Thoracic aorta (tissue), 2 donors: ENCODE measurements at regions not wholly inside any gene's neighbourhood (a gene's known extent, or its start where the extent isn't known, plus 50 kb on each side); places are given as distances from the start of the nearest gene placed in this dataset.

Experiments
- ATAC-seq: fragments of 150-250 bp; one replicate; pipeline ENCODE4 v1.8.0; 2017; ENCODE audit warnings: low read depth; ENCODE audit not compliant: insufficient number of reproducible peaks, low FRiP score
- DNase-seq: peaks from one replicate; pipeline ENCODE4 v3.0.0-alpha.2; 2020; ENCODE audit warnings: low spot score
- H3K27ac ChIP-seq, 2 donors: fragments of 200-600 bp; sonication (generic); 1 replicate in 1 of 2; 2 replicates in 1 of 2; pipeline ENCODE4 v1.5.1; 2016; ENCODE audit warnings: mild to moderate bottlenecking in 2 of 2, moderate library complexity in 2 of 2
- H3K27me3 ChIP-seq: fragments of 200-600 bp; sonication (generic); replicated peaks from 2 replicates; pipeline ENCODE4 v1.6.0; 2016; ENCODE audit warnings: mild to moderate bottlenecking; ENCODE audit not compliant: insufficient read depth
- H3K36me3 ChIP-seq: fragments of 200-600 bp; sonication (generic); one replicate; pipeline ENCODE4 v1.5.1; 2016
- H3K4me1 ChIP-seq, 2 donors: fragments of 200-600 bp; sonication (generic); 1 replicate in 1 of 2; 2 replicates in 1 of 2; pipeline versions ENCODE4 v1.5.1 to v1.6.0; 2016; ENCODE audit warnings: low read depth in 2 of 2, mild to moderate bottlenecking in 1 of 2; ENCODE audit not compliant: control insufficient read depth in 1 of 2
- H3K4me3 ChIP-seq: fragments of 200-600 bp; sonication (generic); 2 replicates; pipeline ENCODE4 v1.5.1; 2016; ENCODE audit warnings: mild to moderate bottlenecking
- H3K9me3 ChIP-seq: fragments of 200-600 bp; sonication (generic); 2 replicates; pipeline ENCODE4 v1.5.1; 2016
- TF ChIP-seq, protein P1 (sequence below): fragments of 200-600 bp; sonication (generic); IDR thresholded peaks from one replicate; pipeline ENCODE4 v1.5.1; 2019; ENCODE audit warnings: antibody characterized with exemption

DNA sequence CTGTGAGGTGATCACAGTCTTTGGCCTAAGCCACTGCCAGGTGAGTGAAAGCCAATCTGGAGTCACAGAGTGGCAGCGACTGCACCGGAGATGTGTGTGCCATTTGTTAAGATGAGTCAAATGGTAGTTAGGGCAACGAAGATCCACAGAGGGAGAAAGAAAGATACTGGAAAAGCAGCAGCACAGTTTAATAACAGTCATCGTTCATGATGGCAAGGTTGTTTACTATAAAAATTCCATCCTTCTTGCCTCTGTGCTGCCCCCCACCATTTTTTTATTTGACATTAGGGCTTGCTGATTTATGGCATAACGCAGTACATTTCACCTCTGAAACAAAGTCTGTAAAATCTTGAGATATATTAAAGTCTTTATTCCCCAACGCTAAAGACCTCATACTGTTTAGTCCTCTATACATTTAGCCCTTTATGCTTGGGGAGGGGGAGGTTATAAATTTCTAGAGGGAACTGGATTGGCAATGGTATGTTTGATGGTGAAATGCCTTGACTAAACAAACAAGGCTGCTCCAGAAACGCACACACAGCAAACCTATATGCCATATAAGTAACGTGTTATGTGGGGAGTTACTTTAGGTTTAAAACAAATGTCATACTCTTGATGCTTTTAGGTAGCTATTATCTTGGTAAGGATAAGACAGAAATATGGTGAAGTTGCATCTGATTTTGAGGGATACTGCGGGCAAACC, 55.8 kb upstream of the ABL1 start:
- peak overlapping the region in 1 of 2 donors; percentile 98 for H3K27ac ChIP-seq
- no peak overlapping the region for H3K4me3 ChIP-seq
- no peaks in the 10 kb centered on the region for H3K9me3 ChIP-seq
- DNase-seq (no peak), ATAC-seq (no peak)
- TF ChIP-seq, protein P1, sequence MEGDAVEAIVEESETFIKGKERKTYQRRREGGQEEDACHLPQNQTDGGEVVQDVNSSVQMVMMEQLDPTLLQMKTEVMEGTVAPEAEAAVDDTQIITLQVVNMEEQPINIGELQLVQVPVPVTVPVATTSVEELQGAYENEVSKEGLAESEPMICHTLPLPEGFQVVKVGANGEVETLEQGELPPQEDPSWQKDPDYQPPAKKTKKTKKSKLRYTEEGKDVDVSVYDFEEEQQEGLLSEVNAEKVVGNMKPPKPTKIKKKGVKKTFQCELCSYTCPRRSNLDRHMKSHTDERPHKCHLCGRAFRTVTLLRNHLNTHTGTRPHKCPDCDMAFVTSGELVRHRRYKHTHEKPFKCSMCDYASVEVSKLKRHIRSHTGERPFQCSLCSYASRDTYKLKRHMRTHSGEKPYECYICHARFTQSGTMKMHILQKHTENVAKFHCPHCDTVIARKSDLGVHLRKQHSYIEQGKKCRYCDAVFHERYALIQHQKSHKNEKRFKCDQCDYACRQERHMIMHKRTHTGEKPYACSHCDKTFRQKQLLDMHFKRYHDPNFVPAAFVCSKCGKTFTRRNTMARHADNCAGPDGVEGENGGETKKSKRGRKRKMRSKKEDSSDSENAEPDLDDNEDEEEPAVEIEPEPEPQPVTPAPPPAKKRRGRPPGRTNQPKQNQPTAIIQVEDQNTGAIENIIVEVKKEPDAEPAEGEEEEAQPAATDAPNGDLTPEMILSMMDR, result no peak
- no peaks in the 10 kb centered on the region for H3K36me3 ChIP-seq
- H3K27me3 ChIP-seq, result no peaks in the 10 kb centered on the region
- H3K4me1 ChIP-seq, result peaks cover 23 to 54% of the 10 kb centered on the region in 2 donors

DNA sequence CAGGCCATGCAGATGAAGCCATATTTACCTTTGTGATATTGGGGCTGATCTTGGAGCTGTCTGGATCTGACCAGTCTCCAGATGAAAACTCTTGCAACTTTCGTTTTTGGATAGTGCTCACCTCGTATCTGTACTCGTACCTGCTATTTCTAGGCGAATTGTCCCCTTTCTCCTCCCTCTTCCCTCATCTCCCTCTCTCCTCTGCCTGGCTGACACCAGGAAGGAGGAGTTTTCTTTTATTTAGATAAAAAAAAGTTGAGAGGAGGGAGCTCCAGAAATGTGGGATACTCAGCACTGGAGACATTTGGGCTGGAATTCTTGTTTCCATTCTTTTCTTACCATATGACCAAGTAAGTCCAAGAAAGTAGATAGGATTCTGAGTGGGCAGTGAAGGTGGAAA, 54.6 kb upstream of the ABL1 start:
- ATAC-seq, result no peak
- no peak for DNase-seq
- Histone ChIP-seq H3K27me3 (no peaks in the 10 kb centered on the region), H3K9me3 (no peaks in the 10 kb centered on the region), H3K4me1 (peaks cover 18 to 60% of the 10 kb centered on the region in 2 donors), H3K27ac (peak overlapping the region; percentile 90 to 98), H3K4me3 (peak overlapping the region; percentile 79), H3K36me3 (no peaks in the 10 kb centered on the region)
- TF ChIP-seq, protein P1, result no peak

DNA sequence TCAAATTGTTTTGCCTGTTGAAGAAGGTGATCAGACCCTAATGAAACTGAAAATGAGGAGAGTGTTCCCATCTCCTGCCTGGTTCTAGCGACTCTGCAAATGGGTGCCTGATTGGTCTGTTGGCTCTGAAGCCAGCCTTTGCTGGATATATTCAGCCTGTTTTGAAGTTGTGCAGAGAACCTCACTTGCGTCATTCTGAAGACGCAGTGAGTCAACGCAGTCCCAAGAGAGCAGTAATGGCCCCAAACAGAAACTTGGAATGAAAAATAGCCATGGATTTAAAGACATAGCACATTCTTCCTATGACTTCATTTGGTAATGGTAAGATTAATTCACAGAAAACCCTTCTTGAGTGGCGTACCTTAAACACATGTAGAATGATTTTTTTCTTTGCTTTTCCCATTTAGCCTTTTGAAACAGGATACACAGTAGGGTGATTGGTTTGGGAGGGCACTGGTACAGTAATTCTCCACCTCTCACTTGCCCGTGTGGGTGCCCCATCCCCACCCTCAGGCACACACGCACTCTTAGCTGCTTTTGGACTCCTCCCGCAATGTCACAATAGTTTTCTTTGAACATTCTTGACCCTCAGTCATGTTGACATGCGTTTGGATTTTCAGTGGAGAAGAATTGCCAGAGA, 54.1 kb upstream of the ABL1 start:
- H3K4me1 ChIP-seq, result peaks cover 20 to 66% of the 10 kb centered on the region in 2 donors

DNA sequence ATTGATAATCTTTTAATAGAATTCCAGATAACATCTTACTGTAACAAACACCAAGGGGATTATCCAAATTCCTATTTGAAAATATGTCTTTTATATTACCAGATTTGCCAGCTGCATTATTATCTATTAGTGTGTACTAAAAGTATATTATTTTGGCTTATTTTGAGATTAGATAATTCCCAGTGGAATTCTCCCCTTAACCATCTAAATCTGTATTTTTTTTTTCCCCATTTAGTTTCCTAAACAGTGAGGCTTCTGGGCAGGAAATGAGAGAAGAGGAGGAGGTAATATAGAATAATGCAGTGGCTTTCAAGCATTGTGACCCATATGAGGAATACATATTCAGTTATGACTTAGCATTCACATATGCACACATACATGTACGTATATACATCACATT, 53.5 kb upstream of the ABL1 start:
- H3K9me3 ChIP-seq, result no peaks in the 10 kb centered on the region
- no peaks in the 10 kb centered on the region for H3K27me3 ChIP-seq
- ATAC-seq (no peak), DNase-seq (no peak)
- peaks cover 23 to 71% of the 10 kb centered on the region in 2 donors for H3K4me1 ChIP-seq
- TF ChIP-seq, protein P1, result no peak
- peak overlapping the region; percentile 79 for H3K4me3 ChIP-seq
- H3K27ac ChIP-seq, result peak overlapping the region; percentile 90 to 98
- no peaks in the 10 kb centered on the region for H3K36me3 ChIP-seq

More for the DNA sequence above, 54.1 kb upstream of the ABL1 start:
- Histone ChIP-seq H3K36me3 (no peaks in the 10 kb centered on the region), H3K27ac (peak overlapping the region; percentile 90 to 98), H3K9me3 (no peaks in the 10 kb centered on the region), H3K27me3 (no peaks in the 10 kb centered on the region), H3K4me3 (peak overlapping the region; percentile 79)
- TF ChIP-seq, protein P1, result no peak
- DNase-seq (peak; percentile 63), ATAC-seq (peak; percentile 99)

DNA sequence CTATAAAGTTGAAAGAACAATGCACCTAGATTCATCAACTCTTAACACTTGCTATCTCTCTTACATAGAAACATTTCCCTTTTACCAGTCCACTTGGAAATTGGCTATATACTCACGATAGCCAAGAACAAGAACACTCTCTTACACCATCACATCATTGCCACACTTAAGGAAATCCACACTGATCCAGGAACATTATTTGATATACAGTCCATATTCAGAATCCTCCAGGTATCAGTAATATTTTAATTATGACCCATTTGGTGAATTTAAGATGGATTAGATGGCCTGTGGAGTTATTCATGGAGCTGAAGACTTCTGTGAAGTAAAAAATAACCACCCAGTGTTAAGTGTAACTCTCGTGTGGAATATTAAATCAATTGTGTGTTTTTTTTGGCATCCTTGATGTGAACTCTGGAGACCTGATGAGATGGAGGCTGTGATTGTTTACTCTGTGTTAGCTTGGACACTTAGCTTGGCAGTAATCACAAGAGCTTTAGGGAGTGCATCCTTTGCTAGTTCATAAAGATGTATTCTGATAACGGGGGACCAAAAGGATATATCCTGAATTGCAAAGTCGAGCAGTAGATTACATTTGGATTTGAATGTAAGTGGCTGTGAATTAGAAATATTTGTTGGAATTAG, 52.0 kb upstream of the ABL1 start:
- H3K4me1 ChIP-seq, result peaks cover 23 to 77% of the 10 kb centered on the region in 2 donors
- H3K4me3 ChIP-seq, result no peak overlapping the region
- TF ChIP-seq, protein P1, result no peak
- DNase-seq, result no peak
- no peak for ATAC-seq
- no peak overlapping the region for H3K27ac ChIP-seq
- H3K27me3 ChIP-seq, result no peaks in the 10 kb centered on the region
- no peaks in the 10 kb centered on the region for H3K9me3 ChIP-seq
- no peaks in the 10 kb centered on the region for H3K36me3 ChIP-seq
